ENCODE measurements at regions not wholly inside any gene's neighbourhood (a gene's known extent, or its start where the extent isn't known, plus 50 kb on each side); places are given as distances from the start of the nearest gene placed in this dataset.

DNA sequence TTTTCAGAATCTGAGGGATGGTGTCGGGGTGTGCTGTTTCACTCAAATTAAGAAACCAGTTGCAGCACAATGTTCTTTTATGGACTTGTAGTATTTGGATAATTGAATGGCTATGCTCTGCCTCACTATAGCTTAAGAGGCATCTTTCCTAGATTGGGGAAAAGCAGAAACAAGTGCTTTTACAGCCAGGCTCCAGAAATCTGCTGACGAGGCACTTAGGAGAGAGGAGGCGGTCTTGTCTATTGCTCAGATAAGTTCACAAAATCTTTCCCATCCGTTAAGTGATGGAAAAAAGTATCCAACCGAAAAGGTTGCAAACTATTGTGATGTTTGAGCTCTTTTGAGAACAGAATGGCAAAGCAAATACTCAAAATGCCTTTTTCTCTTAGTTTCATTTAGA is 336.1 kb upstream of the RARB start:
- Histone ChIP-seq H3K36me3 (ENCODE audit: control insufficient read depth in 2 of 2, extremely low read depth in 1 of 2, insufficient read depth in 2 of 2, low read length in 2 of 2) (no peaks in the 10 kb centered on the region), H3K4me1 (ENCODE audit: control insufficient read depth, extremely low read depth, insufficient read depth, low read length) (no peaks in the 10 kb centered on the region), H3K79me2 (ENCODE audit: control insufficient read depth, insufficient read depth, low read length) (no peaks in the 10 kb centered on the region), H3K9me3 (ENCODE audit: control insufficient read depth, low read depth, low read length) (no peaks in the 10 kb centered on the region), H4K20me1 (ENCODE audit: control insufficient read depth, extremely low read depth, insufficient read depth, low read length) (no peaks in the 10 kb centered on the region), H2AFZ (ENCODE audit: control insufficient read depth, low read length) (no peak overlapping the region), H3K4me2 (ENCODE audit: control insufficient read depth, extremely low read depth, insufficient read depth, low read depth, low read length) (no peak overlapping the region), H3K9me1 (ENCODE audit: control insufficient read depth, extremely low read depth, insufficient read depth, low read length) (no peaks in the 10 kb centered on the region), H3K27ac (ENCODE audit: control insufficient read depth, insufficient read depth, low read length) (no peak overlapping the region), H3K9ac (ENCODE audit: control insufficient read depth, extremely low read depth, insufficient read depth, low read length) (no peak overlapping the region), H3K4me3 (ENCODE audit: control insufficient read depth in 2 of 3, extremely low read depth in 1 of 3, insufficient read depth in 2 of 3, low read depth in 1 of 3, low read length in 3 of 3) (no peak overlapping the region), H3K27me3 (ENCODE audit: control insufficient read depth, extremely low read depth, insufficient read depth, low read length) (no peaks in the 10 kb centered on the region)
- dilution Hi-C loops (cut with MboI; ENCODE audit: extremely low pct_ligation_motif_present, low sequenced_read_pairs) = no loop called here
- FAIRE-seq (no peak), DNase-seq (ENCODE audit: low read depth, low spot score) (no peak)
- no peak for TF ChIP-seq EZH2 (IDR thresholded peaks at IDR 0.05; ENCODE audit: low read length)
- TF ChIP-seq, protein P1, sequence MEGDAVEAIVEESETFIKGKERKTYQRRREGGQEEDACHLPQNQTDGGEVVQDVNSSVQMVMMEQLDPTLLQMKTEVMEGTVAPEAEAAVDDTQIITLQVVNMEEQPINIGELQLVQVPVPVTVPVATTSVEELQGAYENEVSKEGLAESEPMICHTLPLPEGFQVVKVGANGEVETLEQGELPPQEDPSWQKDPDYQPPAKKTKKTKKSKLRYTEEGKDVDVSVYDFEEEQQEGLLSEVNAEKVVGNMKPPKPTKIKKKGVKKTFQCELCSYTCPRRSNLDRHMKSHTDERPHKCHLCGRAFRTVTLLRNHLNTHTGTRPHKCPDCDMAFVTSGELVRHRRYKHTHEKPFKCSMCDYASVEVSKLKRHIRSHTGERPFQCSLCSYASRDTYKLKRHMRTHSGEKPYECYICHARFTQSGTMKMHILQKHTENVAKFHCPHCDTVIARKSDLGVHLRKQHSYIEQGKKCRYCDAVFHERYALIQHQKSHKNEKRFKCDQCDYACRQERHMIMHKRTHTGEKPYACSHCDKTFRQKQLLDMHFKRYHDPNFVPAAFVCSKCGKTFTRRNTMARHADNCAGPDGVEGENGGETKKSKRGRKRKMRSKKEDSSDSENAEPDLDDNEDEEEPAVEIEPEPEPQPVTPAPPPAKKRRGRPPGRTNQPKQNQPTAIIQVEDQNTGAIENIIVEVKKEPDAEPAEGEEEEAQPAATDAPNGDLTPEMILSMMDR (optimal IDR thresholded peaks at IDR 0.05 in 1 of 3, IDR thresholded peaks at IDR 0.05 in 1 of 3, conservative IDR thresholded peaks at IDR 0.05 in 1 of 3; ENCODE audit: extremely low read depth in 1 of 3, insufficient read depth in 2 of 3, low read length in 3 of 3) = no peak

DNA sequence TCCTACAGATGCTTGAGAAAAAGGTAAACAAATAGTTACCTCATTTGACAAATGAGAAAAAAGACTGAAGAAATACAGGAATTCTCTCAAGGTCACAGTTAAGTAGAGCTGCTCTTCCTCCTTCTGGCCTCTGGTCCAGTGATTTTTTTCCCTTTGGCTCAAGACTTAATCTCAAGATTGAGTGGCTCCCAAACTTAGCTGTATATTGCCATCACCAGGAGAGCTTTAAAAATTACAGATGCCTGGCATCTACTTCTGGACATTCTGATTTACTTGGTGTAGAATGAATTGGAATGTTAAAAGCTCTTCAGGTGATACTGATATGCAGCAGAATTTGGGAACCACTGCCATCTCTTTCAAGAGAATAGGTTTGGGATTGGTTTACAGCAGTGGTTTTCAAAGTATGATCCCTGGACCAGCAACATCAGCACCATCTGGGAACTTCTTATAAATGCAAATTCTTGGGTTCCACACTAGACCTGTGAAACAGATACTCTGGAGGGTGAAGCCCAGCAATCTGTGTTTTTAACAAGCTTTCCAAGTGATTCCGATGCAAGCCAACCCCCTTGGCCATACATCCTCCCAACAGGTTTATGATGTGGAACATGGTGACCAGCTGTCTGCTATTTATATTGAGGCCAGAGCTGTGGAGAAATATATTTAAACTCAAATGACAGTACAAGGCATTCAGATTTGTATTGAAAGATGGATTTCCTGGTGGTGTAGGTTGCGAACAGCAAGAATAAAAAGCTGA is 333.0 kb upstream of the RARB start:
- TF ChIP-seq, protein P1 (optimal IDR thresholded peaks at IDR 0.05 in 1 of 3, IDR thresholded peaks at IDR 0.05 in 1 of 3, conservative IDR thresholded peaks at IDR 0.05 in 1 of 3; ENCODE audit: extremely low read depth in 1 of 3, insufficient read depth in 2 of 3, low read length in 3 of 3) = no peak
- TF ChIP-seq EZH2 (IDR thresholded peaks at IDR 0.05; ENCODE audit: low read length) = no peak
- no peak for FAIRE-seq
- no peak for DNase-seq (ENCODE audit: low read depth, low spot score)

More for the DNA sequence above, 333.0 kb upstream of the RARB start:
- H3K27me3 ChIP-seq (ENCODE audit: control insufficient read depth, extremely low read depth, insufficient read depth, low read length) = no peaks in the 10 kb centered on the region
- no peak overlapping the region for H3K27ac ChIP-seq (ENCODE audit: control insufficient read depth, insufficient read depth, low read length)
- H3K79me2 ChIP-seq (ENCODE audit: control insufficient read depth, insufficient read depth, low read length) = no peaks in the 10 kb centered on the region
- no peak overlapping the region for H3K4me2 ChIP-seq (ENCODE audit: control insufficient read depth, extremely low read depth, insufficient read depth, low read depth, low read length)
- H3K9me3 ChIP-seq (ENCODE audit: control insufficient read depth, low read depth, low read length) = no peaks in the 10 kb centered on the region
- no peak overlapping the region for H2AFZ ChIP-seq (ENCODE audit: control insufficient read depth, low read length)
- H3K4me1 ChIP-seq (ENCODE audit: control insufficient read depth, extremely low read depth, insufficient read depth, low read length) = no peaks in the 10 kb centered on the region
- no peak overlapping the region for H3K9ac ChIP-seq (ENCODE audit: control insufficient read depth, extremely low read depth, insufficient read depth, low read length)
- dilution Hi-C loops (cut with MboI; ENCODE audit: extremely low pct_ligation_motif_present, low sequenced_read_pairs) = no loop called here
- H3K4me3 ChIP-seq (ENCODE audit: control insufficient read depth in 2 of 3, extremely low read depth in 1 of 3, insufficient read depth in 2 of 3, low read depth in 1 of 3, low read length in 3 of 3) = no peak overlapping the region
- no peaks in the 10 kb centered on the region for H3K36me3 ChIP-seq (ENCODE audit: control insufficient read depth in 2 of 2, extremely low read depth in 1 of 2, insufficient read depth in 2 of 2, low read length in 2 of 2)
- H3K9me1 ChIP-seq (ENCODE audit: control insufficient read depth, extremely low read depth, insufficient read depth, low read length) = no peaks in the 10 kb centered on the region
- no peaks in the 10 kb centered on the region for H4K20me1 ChIP-seq (ENCODE audit: control insufficient read depth, extremely low read depth, insufficient read depth, low read length)
